GM21360 (cell line): ENCODE measurements at regions not wholly inside any gene's neighbourhood (a gene's known extent, or its start where the extent isn't known, plus 50 kb on each side); places are given as distances from the start of the nearest gene placed in this dataset.

Source experiments
- ATAC-seq: cut with Tn5 transposase; IDR thresholded peaks from one replicate; pipeline ENCODE4 v1.9.1; 2021; ENCODE audit warnings: mild to moderate bottlenecking, moderate library complexity; ENCODE audit not compliant: unreplicated experiment

GRCh38 chr2:126359494-126359893, 296.5 kb upstream of the GYPC start:
- ATAC-seq = peak; percentile 87

GRCh38 chr2:126367361-126367760, 288.6 kb upstream of the GYPC start:
- no peak for ATAC-seq

- no peak for ATAC-seq
These were observed 287.2 kb upstream of the GYPC start for GRCh38 chr2:126368758-126369157.

- ATAC-seq = no peak
These were observed 285.8 kb upstream of the GYPC start for GRCh38 chr2:126370201-126370600.

- no peak for ATAC-seq
These were observed 283.6 kb upstream of the GYPC start for GRCh38 chr2:126372406-126372805.

- ATAC-seq = no peak
These were observed 277.8 kb upstream of the GYPC start for GRCh38 chr2:126378176-126378575.

GRCh38 chr2:126381091-126381490, 274.9 kb upstream of the GYPC start:
- ATAC-seq = no peak

- ATAC-seq = no peak
These were observed 273.0 kb upstream of the GYPC start for GRCh38 chr2:126382998-126383397.

- no peak for ATAC-seq
These were observed 272.2 kb upstream of the GYPC start for GRCh38 chr2:126383800-126384199.

- ATAC-seq = no peak
These were observed 270.5 kb upstream of the GYPC start for GRCh38 chr2:126385441-126385840.

GRCh38 chr2:126385983-126386382, 270.0 kb upstream of the GYPC start:
- no peak for ATAC-seq

GRCh38 chr2:126389446-126389845, 266.5 kb upstream of the GYPC start:
- no peak for ATAC-seq

- ATAC-seq = no peak
These were observed 263.1 kb upstream of the GYPC start for GRCh38 chr2:126392889-126393288.

GRCh38 chr2:126399001-126399400, 257.0 kb upstream of the GYPC start:
- ATAC-seq = no peak

GRCh38 chr2:126403039-126403628, 252.8 kb upstream of the GYPC start:
- no peak for ATAC-seq

- no peak for ATAC-seq
These were observed 249.7 kb upstream of the GYPC start for GRCh38 chr2:126406267-126406666.

GRCh38 chr2:126408671-126409070, 247.3 kb upstream of the GYPC start:
- ATAC-seq = no peak

GRCh38 chr2:126409850-126410249, 246.1 kb upstream of the GYPC start:
- ATAC-seq = no peak

- ATAC-seq = peak; percentile 92
These were observed 242.9 kb upstream of the GYPC start for GRCh38 chr2:126413079-126413478.

- no peak for ATAC-seq
These were observed 236.6 kb upstream of the GYPC start for GRCh38 chr2:126419403-126419802.

- ATAC-seq = no peak
These were observed 230.0 kb upstream of the GYPC start for GRCh38 chr2:126425943-126426342.

- no peak for ATAC-seq
These were observed 226.9 kb upstream of the GYPC start for GRCh38 chr2:126429103-126429502.

- no peak for ATAC-seq
These were observed 224.8 kb upstream of the GYPC start for GRCh38 chr2:126431136-126431535.
